AG08396 (cell line): ENCODE measurements at regions not wholly inside any gene's neighbourhood (a gene's known extent, or its start where the extent isn't known, plus 50 kb on each side); places are given as distances from the start of the nearest gene placed in this dataset.

Source experiments
- DNase-seq: peaks from one replicate; pipeline ENCODE4 v3.0.0; 2012; ENCODE audit warnings: low spot score, mixed read lengths

- no peak for DNase-seq
These were observed 189.6 kb upstream of the NBEA start for GRCh38 chr13:34752283-34752960.

DNA sequence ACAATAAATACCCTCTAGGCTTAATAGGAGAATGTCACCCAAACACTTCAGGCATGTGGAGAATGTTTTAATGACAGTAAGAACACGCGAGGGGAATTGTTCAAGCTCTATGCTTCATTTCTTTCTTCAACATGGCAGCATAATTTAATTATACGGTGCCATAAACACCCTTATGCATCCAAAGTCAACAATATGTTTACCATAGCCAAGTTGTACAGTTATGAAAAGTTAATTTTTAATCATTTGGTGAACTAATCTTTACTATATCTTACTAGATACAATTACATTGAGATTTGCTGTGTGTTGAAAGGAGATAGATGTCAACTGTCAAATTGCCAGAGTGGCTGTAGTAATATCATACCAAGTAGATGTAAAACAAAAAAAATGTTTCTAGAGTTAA is 185.9 kb upstream of the NBEA start:
- no peak for DNase-seq

DNA sequence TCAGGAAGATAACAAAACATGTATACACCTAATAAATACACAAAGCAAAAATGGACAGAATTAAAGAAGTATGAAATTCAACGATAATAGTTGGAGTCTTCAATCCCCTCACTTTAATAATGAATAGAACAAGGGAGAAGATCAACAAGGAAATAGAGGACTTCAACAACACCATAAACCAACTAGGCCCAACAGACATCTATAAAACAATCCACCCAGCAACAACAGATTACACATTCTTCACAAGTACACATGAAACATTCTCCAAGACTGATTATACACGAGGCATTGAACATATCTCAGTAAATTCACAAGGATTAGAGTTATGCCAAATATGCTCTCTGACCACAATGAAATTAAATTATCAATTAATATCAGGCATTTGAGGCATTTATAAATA is 185.5 kb upstream of the NBEA start:
- DNase-seq = no peak

GRCh38 chr13:34757441-34757840 is 184.6 kb upstream of the NBEA start:
- no peak for DNase-seq

DNA sequence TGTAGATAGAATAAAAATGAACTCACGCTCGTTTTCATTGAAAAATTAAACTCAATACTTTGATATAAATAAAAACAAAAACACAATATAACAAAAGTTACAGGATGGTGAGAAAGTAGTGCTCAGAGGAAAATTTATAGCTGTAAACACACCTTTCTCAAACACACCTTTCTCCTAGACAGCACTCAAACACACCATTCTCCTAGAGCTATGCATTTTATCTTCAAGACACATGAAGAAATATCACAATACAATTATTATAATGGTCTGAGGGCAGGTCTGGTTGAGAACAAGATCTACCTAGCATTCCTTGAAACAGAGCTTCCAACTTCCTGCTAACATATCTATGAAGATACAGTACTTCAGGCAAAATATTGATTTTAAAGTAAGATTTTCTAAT is 183.4 kb upstream of the NBEA start:
- no peak for DNase-seq

GRCh38 chr13:34762312-34762711 is 179.8 kb upstream of the NBEA start:
- DNase-seq = no peak

DNA sequence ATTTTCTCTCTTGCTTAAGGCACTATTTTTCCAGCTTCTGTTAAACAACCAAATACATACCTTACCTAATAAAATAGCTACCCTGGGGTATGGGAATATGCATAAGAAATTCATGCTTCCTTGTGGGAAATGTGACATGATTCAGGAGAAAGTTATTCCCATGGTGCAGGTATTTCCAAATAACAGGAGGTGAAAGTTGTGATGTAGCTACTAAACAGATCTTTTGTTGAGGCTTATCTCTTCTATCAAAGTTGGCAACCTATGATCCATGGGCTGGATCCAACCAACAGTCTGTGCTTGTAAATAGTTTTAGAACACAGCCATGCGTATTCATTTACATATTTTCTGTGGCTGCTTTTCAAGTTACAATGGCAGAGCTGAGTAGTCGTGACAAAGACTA is 177.8 kb upstream of the NBEA start:
- no peak for DNase-seq

- DNase-seq = no peak
These were observed 176.5 kb upstream of the NBEA start for GRCh38 chr13:34765446-34766180.

DNA sequence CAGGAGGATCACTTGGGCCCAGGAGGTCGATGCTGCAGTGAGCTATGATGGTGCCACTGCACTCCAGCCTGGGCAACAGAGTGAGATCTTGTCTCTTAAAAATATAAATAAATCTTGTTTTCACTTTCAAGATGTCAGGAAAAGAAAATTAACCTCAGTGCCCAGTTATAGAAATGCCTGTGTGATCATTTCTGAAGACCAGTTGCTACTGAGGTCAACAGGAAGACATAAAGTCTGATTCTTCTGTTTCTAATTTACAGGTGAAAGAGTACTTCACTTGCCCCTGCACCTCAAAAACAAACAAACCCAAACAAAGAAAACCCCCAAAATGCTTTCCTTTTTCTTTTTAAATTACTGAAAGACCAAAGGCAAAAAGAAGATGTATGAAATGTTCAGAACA is 174.3 kb upstream of the NBEA start:
- DNase-seq = no peak

DNA sequence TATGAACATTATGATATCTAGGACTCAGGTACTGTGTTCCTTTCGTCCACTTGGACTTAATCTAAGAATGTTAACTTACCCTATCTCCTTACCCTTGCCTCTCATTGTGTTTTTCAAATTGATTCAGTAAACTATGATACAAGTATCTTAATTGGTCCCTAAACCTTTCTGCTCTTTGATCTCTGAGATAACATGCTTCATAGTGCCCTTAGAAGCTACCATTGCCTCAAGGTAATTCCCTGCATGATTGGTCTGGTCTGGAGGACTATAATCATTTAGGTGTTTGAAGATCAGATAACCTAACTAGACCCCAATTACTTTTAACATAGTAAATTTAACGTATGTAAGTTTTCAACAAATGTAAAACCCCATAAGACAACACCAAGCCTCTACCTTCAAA is 169.9 kb upstream of the NBEA start:
- no peak for DNase-seq

GRCh38 chr13:34772881-34773280 is 169.2 kb upstream of the NBEA start:
- no peak for DNase-seq

DNA sequence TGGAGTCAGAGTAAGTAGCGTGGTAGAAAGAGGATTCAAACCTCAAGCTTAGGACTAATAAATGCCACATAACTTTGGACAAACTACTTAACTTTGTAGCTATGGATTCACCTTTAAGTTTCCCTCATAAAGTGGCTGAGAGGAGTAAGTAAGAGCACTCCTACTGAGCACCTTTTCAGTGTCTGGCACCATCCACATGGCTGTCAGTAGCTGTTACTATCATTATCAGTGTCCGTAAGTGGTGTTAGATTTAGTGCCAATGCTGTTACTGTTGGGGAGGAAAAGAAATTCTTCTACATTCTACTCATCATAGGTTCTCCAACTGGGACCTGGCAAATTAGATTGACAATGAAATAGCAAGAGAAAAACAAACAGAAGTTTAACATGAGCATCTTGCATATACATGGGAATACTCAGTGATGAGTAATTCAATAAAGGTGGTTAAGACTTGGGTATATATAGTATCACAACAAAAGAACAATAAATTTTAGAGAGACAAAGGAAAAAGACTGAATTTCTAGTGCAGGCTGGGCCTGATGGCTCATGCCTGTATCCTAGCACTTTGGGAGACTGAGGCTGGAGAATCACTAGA is 165.6 kb upstream of the NBEA start:
- DNase-seq = no peak

- no peak for DNase-seq
These were observed 164.8 kb upstream of the NBEA start for GRCh38 chr13:34777089-34777913.

DNA sequence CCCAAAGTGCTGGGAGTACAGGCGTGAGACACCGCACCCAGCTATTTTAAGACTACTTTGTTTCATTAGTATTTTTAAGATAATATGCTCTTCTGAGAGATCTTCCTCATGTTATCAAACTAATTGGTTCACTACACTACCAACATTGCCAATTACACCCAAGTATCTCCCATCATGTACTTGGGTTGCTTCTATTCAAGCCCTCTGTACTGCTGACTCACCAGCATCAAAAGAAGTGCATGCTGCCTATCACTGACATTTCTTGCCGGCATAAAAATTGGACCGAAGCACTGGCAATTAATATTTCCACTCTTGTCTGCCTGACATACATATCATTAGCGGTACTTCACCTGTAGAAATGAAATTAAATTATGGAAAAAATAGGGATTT is 164.2 kb upstream of the NBEA start:
- DNase-seq = no peak

DNA sequence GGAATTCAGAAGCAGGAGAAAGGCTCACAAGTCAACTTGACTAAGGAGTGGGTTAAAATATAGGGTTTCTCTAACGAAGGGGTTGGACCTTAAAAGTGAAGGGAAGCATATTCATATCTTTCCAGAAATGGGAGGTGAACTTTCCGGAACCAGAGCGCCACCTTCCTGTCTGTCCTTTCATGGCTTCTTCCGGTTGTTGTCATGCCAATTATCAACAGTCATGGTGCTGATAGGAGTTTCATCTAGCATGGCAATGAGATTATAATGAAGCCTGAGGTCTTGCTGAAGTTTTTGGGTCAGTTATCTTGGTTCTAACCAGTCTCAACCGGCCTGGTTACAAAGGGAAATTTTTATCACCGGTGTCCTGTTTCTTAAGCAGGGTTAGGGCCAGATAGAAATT is 162.9 kb upstream of the NBEA start:
- no peak for DNase-seq

GRCh38 chr13:34793301-34793700 is 148.8 kb upstream of the NBEA start:
- DNase-seq = no peak

- DNase-seq = no peak
These were observed 138.3 kb upstream of the NBEA start for GRCh38 chr13:34803756-34804155.

DNA sequence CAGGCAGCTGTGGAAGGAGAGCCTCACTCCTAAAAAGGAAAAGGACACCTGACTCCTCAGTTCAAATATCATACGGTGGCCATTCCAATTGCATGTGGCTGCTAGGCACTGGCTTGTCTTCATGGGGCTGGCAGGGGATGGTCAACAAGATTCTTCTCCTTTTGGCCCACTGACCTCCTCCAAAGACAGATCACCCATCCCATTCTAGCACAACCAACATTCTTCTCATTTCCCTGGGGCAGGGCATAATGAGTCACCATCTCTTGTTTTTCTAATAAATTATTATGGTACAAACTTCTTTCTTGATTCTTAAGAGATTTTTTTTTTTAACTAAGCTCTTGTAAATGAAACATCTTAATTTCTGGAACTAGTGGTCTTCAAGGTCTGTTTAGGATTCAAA is 136.7 kb upstream of the NBEA start:
- DNase-seq = no peak

- DNase-seq = no peak
These were observed 133.4 kb upstream of the NBEA start for GRCh38 chr13:34808649-34809048.

GRCh38 chr13:34810996-34811395 is 131.1 kb upstream of the NBEA start:
- no peak for DNase-seq

GRCh38 chr13:34815526-34815925 is 126.5 kb upstream of the NBEA start:
- DNase-seq = no peak

GRCh38 chr13:34816245-34816884 is 125.7 kb upstream of the NBEA start:
- no peak for DNase-seq
